ENCODE measurements at regions not wholly inside any gene's neighbourhood (a gene's known extent, or its start where the extent isn't known, plus 50 kb on each side); places are given as distances from the start of the nearest gene placed in this dataset.

GRCh38 chr4:14294611-14295010, 667.1 kb upstream of the BOD1L1 start:
- no peak for DNase-seq

GRCh38 chr4:14299166-14299565, 671.6 kb upstream of the BOD1L1 start:
- DNase-seq, result no peak

DNA sequence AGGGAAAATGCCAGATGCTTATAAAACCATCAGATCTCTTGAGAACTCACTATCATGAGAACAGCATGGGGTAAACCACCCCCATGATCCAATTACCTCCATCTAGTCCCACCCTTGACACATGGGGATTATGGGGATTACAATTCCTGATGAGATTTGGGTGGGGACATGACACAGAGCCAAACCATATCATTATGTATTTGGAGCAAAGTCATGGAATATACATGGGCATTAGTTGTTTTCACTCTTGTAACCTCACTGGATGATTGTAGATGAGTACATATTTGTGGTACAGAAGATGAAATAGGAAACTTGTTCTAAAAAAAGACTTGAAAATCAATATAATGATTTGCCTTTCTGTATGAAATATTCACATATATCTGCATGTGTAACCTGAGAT, 674.5 kb upstream of the BOD1L1 start:
- no peak for DNase-seq

DNA sequence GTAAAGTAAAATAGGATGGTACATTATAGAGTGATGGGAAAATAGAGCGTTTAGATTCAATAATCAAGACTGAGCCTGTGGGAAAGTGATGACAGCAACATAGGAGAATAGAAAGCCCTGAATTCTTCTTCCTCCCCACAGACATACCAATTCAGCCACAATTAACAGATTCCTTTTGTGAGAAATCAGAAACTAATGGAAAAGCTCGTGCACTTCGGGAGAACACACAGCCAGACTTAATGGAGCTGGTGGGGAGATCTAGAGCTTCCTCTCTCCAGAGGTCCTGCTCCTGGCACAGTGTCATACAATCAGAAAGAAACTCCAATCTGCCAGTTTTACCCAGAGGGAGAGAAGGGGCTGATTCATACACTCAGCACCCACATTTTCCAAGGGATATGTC, 676.3 kb upstream of the BOD1L1 start:
- DNase-seq, result no peak

- no peak for DNase-seq
These were observed 680.7 kb upstream of the BOD1L1 start for GRCh38 chr4:14308229-14308651.

GRCh38 chr4:14309431-14309830, 681.9 kb upstream of the BOD1L1 start:
- DNase-seq, result no peak

DNA sequence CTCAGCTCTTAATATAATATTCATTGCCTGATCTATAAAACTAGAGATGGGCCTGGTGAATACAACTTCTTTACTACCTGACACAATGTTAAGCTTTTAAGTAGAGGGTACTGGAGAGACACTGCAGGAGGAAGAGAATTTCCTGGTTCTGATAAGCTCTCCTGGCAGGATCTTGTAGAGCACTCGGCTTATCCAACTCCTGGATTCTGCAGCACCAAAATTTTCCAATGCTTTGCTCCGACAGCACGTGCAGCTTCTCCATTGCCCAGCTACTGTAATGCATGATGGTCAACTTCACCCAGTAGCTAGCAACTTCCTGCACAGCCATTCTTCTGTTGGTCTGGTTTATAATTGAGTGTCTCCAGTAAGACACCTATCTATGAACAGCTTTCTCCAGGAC, 686.2 kb upstream of the BOD1L1 start:
- no peak for DNase-seq

DNA sequence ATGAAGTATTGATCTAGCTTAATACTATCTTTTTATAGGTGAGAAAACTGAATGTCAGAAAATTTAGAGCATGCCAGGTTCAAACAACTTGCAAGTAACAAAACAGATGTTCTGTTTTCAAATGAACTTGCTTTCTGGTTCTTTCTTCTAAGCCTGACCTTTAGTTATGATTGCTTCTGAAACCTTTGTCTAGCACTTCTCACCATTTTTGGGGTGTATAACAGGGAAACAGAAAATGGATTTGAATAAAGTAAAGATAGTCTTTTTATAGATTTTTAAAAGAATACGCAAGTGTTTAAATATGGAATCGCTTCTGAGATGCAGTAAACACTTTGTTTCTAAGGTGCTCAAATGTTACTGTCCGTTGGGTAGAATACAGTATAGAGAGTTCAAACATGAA, 687.2 kb upstream of the CPEB2 start:
- no peak for DNase-seq

DNA sequence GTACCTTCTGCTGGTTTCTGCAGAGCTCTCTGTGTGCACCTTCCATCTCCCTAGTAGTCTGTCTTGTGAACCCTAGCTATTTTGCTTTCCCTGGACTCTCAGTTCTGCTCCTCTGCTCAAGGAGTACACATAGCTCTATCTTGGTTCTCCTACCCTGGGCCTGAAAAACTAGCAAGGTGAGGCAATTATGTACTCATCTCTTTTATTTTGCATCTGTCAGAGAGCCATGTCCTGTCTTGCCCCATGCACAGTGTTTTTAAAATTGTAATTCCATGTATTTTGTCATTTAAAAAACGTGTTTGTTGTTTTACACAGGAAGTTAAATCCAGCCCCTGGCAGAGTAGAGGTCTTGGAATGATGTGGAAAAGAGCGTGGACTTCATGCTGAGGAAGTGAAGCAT, 684.9 kb upstream of the CPEB2 start:
- DNase-seq, result no peak

DNA sequence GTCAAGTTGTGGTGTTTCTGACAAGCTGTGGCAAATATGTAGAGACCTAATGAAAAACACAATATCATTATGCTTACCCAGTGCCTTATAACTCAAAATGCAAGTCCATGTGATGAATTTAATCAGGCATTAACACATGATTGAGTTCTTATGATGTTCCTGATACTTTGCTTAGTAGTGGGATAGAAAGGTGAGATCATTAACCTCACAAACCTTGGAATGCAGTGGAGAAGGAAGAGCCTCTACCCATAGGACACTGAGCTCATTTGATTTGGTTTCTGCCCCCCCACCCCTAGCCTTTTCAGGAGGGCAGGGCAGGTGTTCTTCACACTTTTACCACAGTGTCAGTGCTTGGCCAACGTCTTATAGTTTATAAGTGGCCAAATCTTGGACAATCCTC, 683.6 kb upstream of the CPEB2 start:
- DNase-seq, result no peak

DNA sequence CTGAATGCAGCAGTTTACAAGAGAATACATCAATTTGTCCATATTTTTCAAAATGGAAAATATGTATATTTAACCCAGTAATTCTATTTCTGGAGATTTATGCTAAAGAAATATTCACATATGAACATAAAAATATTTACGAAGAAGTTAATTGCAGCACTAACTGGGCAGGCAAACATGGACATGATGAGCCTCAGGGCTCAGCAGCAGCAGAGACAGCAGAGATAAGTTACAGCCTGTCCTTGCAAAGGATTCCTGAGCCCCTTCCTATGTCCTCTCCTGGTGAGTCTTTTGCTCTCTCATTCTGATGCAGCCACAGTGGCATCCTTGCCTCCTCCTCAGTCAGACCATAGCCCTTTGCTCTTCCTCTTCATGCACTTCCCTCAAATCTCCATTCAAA, 680.6 kb upstream of the CPEB2 start:
- DNase-seq, result no peak

DNA sequence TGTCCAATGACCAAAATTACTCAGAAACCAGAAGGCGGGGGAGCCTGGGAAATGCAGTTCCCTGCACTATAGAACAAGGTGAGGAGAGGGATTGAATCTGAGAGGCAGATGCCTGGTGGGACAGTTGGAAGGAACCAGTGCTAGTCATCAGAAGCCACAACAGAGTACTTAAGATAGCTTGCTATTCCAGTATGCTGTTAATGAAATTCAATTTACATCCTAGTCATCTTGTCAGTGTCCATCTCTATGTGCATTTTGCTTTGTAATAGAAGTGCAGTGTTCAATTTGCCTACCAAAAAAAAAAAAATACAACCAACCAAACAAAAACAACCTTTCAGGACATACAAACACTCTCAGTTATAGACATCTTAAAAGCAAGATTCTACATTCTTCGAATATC, 679.1 kb upstream of the CPEB2 start:
- DNase-seq, result no peak

DNA sequence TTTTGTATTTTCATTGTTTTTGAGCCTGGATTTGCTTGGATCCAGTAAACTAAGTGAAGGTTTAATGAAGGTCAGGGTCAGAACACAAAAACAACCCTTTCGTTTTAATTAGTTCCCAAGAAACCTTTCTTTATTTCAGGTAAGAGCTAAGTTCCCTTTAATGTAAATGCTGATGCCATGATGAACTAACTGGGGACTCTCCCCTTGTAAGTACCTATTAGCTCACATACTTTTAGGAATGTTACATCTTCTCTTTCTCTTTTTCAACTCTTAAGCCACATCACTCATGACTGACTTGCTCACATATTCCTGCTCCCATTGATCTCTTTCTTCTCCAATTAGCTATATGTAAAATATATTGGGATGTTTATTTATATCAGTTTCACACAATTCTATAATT, 673.1 kb upstream of the CPEB2 start:
- no peak for DNase-seq

- no peak for DNase-seq
These were observed 668.7 kb upstream of the CPEB2 start for GRCh38 chr4:14333616-14334015.

GRCh38 chr4:14334166-14334565, 668.1 kb upstream of the CPEB2 start:
- no peak for DNase-seq

DNA sequence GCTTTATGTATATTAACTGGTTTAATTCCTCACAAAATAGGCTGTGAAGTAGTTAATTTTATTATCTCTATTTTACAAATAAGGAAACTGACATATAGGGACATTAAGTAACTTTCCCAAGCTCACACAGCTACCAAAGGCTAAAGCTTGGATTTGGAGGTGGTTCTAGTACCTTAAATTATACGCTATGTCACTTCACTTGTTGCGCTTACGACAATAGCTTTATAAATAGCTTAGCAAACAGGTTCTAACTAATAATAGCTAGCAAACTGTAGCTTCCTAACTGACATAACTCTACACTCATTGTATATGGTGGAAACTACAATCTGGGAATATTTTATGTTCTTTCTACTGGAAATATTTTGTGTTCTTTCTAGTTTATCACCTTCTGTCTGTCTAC, 666.4 kb upstream of the CPEB2 start:
- DNase-seq, result no peak

DNA sequence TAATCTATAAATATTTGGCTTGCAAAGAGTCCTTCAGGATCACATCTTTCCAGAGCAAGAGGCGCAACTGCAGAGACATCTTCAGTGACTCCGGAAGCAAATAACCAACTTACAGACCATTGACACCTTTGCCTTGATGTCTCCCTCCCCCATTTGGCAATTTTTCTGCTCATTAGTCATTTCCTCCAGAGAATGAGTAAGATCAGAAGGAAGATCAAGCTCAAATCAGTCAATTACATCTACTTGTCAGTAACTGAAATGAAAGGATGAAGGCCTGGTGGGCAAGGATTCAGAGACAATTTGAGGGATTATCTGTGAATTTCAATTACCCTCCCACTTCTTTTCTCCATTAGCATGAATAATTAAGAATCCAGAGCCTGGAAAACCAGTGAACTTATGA, 665.6 kb upstream of the CPEB2 start:
- no peak for DNase-seq

GRCh38 chr4:14337892-14338584, 664.2 kb upstream of the CPEB2 start:
- DNase-seq, result no peak

GRCh38 chr4:14338585-14339265, 663.6 kb upstream of the CPEB2 start:
- no peak for DNase-seq

GRCh38 chr4:14339715-14340114, 662.6 kb upstream of the CPEB2 start:
- no peak for DNase-seq

DNA sequence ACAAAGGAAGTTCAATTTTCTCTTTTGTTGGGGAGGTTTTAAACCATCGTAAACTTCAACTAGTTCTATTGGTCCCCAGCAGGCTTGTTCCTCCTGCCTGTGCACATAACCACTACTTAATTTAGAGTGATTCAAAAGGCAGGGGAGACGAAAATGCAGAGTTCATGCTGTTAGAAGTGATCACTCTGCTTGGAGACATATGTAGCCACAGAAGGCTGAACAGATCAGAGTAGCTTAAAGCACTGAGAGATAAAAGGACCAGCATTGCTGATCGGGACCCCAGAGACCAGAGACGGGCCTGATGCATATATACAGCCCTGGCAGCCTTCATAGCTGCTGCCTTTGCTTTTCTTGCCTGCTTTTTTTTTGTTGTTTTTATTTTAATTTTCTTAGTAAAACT, 662.0 kb upstream of the CPEB2 start:
- no peak for DNase-seq

- DNase-seq, result no peak
These were observed 658.3 kb upstream of the CPEB2 start for GRCh38 chr4:14343961-14344360.

DNA sequence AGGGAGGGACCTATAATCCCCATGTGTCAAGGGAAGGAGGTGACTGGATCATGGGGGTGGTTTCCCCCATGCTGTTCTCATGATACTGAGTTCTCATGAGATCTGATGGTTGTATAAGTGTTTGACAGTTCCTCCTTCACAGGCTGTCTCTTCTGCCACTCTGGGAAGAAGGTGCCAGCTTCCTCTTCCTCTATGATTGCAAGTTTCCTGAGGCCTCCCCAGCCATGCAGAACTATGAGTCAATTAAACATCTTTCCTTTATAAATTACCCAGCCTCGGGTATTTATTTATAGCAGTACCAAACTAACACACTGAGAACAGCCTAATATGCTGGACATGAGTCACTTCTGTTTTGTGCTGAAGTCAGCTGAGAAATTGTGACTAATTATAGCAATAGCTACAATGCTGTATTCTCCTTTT, 656.9 kb upstream of the CPEB2 start:
- DNase-seq, result peak in 1 of 51 donors; percentile 1

DNA sequence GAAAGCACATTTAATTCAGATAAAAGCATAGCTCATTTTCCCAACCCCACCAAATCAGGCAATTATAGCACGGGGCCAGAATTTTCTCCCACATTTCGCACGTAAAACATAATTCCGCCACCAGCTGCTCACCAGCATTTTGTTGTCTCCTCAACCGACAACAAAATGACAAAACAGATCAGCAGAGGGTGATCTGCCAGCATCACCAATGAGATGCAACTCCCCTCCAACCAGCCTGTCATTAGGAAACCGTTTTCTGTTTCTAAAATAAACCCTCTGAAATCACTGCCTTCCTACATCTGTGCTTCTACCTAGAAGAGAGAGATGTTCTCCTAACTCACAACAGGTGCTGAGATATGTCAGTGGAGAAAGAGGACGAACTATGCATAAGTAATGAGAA, 654.8 kb upstream of the CPEB2 start:
- DNase-seq, result peak in 2 of 51 donors; percentile 2 to 3

Measured in hypothalamus (tissue), 51 donors.